Epithelial cell of proximal tubule (primary cell): ENCODE measurements at regions not wholly inside any gene's neighbourhood (a gene's known extent, or its start where the extent isn't known, plus 50 kb on each side); places are given as distances from the start of the nearest gene placed in this dataset.

Source experiments
- DNase-seq: peaks from one replicate; pipeline ENCODE4 v3.0.0-alpha.2; 2011; ENCODE audit warnings: low read depth
- H3K4me3 ChIP-seq: 2 replicates; pipeline ENCODE4 v1.5.1; 2011; ENCODE audit warnings: low read depth, mild to moderate bottlenecking, low read length
- CTCF ChIP-seq: conservative IDR thresholded peaks from 2 replicates; pipeline ENCODE4 v1.5.1; 2012; ENCODE audit warnings: low read depth, mild to moderate bottlenecking, low read length

GRCh38 chr10:80927419-80928078 lies 389.8 kb downstream of the SH2D4B start:
- no peak for DNase-seq
- no peak overlapping the region for H3K4me3 ChIP-seq
- TF ChIP-seq CTCF: no peak

GRCh38 chr10:80938903-80939302 lies 401.2 kb downstream of the SH2D4B start:
- no peak for TF ChIP-seq CTCF

GRCh38 chr10:80945264-80945880 lies 407.7 kb downstream of the SH2D4B start:
- peak; percentile 69 for TF ChIP-seq CTCF
- no peak overlapping the region for H3K4me3 ChIP-seq
- no peak for DNase-seq

More at GRCh38 chr10:80938903-80939302, 401.2 kb downstream of the SH2D4B start:
- H3K4me3 ChIP-seq: no peak overlapping the region
- DNase-seq: no peak

GRCh38 chr10:80946073-80946472 lies 408.4 kb downstream of the SH2D4B start:
- DNase-seq: no peak

GRCh38 chr10:80946957-80947726 lies 409.4 kb downstream of the SH2D4B start:
- TF ChIP-seq CTCF: no peak
- DNase-seq: no peak
- no peak overlapping the region for H3K4me3 ChIP-seq

More at GRCh38 chr10:80946073-80946472, 408.4 kb downstream of the SH2D4B start:
- no peak overlapping the region for H3K4me3 ChIP-seq
- TF ChIP-seq CTCF: no peak

GRCh38 chr10:80949785-80950184 lies 412.1 kb downstream of the SH2D4B start:
- DNase-seq: no peak
- TF ChIP-seq CTCF: no peak
- H3K4me3 ChIP-seq: no peak overlapping the region
